HG03565 (cell line): ENCODE measurements at regions not wholly inside any gene's neighbourhood (a gene's known extent, or its start where the extent isn't known, plus 50 kb on each side); places are given as distances from the start of the nearest gene placed in this dataset.
A peak's percentile ranks its signal among the peaks of the same experiment; 100 is the strongest.

Experiments
- ATAC-seq: cut with Tn5 transposase; IDR thresholded peaks from one replicate; pipeline ENCODE4 v1.9.1; 2021; ENCODE audit warnings: mild to moderate bottlenecking, moderate library complexity; ENCODE audit not compliant: unreplicated experiment

- ATAC-seq, result no peak
Measured at GRCh38 chr18:51397347-51397962, 200.0 kb upstream of the MEX3C start.

DNA sequence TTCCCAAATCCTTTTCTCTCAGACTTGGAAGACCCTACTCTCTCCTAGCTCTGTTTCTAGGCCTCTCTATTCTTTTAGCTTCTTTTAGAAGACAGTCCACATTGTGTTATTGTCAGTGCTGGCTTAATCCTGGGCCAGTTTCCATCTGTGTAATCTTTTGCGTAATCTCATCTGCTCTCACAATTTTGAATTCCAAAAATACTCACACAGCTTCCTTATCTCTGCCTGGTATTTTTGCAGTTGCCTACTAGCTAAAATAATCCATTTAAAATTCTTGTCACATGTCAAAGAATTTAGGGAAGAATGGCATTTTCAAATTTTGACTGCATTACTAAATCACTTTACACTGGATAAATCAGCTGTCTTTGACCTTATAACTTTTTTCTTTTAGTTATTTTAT lies 200.6 kb upstream of the MEX3C start:
- no peak for ATAC-seq

- ATAC-seq, result no peak
Measured at GRCh38 chr18:51399491-51400122, 202.1 kb upstream of the MEX3C start.

GRCh38 chr18:51400721-51401120 lies 203.2 kb upstream of the MEX3C start:
- ATAC-seq, result no peak

- no peak for ATAC-seq
Measured at GRCh38 chr18:51401912-51402311, 204.4 kb upstream of the MEX3C start.

DNA sequence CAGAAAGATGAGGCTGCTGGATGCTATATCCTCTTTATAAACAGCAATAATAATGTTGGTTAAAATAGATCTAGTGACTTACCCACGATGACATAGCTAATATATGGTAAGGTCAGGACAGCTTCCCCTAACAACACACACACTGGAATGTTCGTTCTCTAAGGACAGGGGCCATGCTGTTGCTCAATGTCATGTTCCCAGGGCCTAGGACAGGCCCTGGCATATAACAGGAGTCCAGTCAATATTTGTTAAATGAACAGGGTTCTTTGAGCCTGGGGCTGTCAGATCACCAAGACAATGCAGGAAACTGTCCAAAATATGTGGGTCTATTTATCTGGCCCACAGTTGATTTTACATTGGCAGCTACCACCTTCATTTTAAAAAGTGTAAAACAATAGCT lies 207.1 kb upstream of the MEX3C start:
- ATAC-seq, result no peak

DNA sequence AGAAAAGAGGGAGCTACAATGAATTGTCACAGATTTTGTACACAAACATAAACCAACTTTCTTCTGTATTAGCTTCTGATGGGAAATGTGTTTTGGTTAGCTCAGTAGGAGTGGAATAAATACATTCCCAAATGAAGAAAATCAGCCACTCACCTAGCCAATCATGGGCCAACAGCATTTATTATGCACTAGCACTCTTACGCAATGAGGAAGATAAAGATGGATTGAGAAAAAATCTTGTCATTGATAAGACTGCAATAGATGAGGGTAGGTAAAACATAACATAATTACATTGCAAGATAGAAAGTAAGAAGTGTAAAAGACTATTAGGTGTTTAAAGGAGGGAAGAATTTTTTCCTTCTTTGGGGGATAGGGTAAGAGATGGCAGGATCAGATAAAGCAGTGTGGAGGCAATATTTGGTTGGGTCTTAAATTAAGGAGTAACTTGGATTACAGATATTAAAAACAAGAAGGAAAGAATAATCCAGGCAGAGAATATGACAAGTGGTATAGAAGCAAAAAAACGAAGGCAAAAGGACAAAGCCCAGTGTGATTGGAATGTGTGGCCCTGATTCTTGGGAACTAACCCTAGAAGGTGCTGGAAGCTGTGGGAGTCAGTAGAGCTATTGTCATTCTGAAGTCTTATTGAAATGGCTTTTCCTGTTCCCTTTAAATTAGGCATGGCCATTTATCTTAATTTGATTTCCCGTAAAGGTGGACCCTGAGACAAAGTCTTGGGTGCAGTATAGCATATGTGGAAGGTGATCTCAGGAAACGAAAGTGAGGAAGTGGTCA lies 208.4 kb upstream of the MEX3C start:
- no peak for ATAC-seq

GRCh38 chr18:51417643-51418483 lies 220.4 kb upstream of the MEX3C start:
- no peak for ATAC-seq

GRCh38 chr18:51425475-51425874 lies 228.0 kb upstream of the MEX3C start:
- ATAC-seq, result peak; percentile 83

DNA sequence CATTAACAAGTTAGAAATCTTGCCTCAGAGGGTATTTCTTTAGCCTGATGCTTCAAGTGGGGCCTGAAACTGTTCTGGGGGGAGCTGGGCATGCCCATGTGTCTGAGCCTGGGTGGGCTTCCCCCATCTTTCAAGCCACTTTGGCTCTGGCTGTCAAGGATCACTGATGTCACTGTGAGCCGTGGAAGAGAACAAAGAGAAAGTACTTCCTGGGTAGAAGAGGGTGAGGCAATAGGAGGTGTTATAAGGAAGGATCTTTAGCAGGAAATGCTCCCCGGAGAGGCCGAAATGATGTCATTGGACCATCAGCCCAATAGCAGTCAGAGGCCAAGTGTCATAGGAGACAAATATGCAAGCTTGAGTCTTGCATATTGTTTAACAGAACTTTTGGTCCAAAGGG lies 228.4 kb upstream of the MEX3C start:
- peak; percentile 24 for ATAC-seq

GRCh38 chr18:51426996-51427395 lies 229.5 kb upstream of the MEX3C start:
- ATAC-seq, result no peak

GRCh38 chr18:51429644-51430043 lies 232.2 kb upstream of the MEX3C start:
- no peak for ATAC-seq

DNA sequence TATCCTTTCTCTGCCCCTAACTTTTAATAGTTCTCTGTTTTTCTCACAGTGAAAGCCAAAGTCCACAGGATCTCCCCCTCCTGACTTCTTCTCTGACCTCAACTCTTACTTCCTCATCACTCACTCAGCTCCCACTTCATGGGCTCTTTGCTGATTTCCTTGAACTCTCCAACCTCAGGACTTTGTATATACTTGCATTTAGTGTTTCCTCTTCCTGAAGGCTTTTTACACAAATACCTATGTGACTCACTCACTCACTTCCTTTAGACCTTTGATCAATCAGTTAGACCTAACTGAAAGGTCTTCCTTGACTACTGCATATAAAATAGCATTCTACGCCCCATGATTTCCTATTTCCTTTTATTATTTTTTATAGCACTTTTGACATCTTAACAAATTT lies 233.1 kb upstream of the MEX3C start:
- no peak for ATAC-seq

DNA sequence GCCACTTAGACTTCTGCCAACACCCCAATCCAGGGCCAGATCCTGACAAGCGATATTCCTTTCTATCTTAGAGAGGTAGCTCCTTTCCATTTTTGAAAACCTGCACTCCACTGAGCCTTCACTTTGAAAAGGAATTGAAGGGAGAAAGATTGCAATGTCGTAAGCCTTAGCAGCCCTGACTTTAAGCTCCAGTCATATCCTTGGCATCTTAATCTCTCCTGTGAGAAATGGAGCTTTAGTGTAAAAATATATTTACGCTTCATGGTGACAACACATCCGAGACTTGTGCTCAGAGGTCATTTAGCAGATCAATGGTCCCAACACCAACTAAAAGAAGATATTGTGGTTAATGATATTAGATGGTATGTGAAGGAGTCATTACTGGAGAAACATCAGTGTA lies 235.8 kb upstream of the MEX3C start:
- no peak for ATAC-seq

- no peak for ATAC-seq
Measured at GRCh38 chr18:51433881-51434280, 236.4 kb upstream of the MEX3C start.

DNA sequence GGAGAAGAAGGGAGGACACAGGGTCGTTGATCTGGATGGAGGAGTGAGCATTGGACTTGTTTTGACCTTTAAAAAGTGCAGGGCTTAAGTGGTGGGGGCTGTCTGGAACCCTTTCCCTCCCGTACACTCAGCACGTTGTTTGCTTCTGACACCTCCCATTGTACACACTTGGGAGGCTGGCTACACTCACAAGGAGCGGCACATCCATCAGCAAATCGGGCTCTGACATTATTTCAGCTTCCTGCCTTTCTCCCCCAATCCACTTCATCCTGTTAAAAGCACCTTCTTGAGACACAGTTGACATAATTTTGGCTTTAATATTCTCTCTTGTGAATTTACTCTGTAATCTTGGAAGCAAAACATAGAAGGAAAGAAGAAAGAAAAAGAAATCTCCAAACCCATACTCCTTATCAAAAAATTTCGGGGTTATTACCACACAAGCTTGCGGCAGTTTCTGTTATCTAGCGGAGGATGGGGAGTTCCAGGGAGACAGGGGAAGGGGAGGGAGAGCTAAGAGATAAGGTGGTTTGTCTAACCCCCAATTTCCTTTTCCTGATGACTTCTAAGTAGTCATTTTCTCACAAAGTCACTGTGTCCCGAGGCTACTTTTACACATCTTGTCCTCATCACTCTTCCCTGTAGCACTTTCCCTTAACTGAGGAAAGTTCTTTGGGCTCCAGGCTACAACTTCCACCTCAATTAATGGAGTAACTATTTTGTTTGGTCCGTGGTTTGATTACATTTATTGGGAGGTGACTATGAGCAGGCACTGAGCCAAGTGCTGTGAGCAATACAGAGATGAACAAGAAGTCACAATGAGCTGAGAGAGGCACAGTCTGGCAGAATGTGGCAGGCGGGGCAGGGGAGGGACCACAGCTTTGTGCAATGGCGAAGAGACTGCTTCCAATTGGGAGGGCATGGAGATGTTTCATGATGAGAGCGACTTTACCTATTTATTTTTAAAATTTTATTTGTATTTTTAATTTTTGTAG lies 240.1 kb upstream of the MEX3C start:
- no peak for ATAC-seq

GRCh38 chr18:51438797-51439350 lies 241.4 kb upstream of the MEX3C start:
- no peak for ATAC-seq

DNA sequence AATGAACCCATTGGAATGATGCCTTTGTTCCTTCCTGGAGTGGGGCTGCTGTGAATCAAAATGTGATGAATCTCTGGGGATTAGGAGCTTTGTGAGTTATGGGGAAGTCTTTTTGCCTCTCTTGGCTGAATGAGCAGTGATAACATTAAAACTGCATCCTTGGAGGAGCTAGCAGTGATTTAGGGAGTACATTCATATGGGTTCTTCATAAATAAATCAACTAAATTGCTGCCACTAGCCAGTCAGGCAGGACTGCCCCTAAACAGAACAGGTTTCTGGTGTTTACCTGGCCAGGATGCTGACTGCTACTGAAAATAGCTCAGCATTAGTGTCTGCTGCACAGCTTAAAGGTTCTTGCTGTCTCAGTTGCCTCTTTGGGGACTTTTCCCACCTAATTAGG lies 244.5 kb upstream of the MEX3C start:
- ATAC-seq, result no peak

DNA sequence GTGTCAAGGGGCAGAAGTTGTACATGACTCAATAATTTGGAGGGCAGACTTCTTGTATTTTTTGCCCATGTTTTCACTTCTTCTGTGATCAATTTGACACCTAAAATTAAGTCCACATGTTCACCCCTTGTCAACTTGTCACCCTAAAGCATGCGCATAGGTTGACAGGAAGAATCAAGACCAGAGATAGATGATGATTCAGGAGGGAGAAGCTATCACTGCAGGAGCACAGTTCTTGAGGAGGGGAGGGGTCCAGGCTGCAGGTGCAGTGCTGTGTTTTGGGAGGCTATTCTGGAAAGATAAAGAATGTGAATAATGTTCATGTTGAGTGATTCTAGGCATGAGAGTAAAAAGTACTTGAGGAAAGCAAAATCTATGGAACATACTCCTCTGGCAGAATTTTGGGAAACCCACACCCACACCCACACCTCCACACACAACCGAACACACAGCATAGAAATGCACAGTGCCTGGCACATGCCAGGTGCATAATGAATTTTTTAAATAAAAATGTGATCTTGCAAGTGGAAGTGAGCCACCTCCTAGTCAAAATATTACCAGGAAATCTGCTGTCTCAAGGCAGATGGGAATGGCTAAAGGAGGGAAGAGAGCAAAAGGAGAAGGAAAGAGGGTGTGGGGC lies 249.2 kb upstream of the MEX3C start:
- ATAC-seq, result no peak
